Lower leg skin (tissue), 3 donors: ENCODE measurements at regions not wholly inside any gene's neighbourhood (a gene's known extent, or its start where the extent isn't known, plus 50 kb on each side); places are given as distances from the start of the nearest gene placed in this dataset.

Experiments used
- CTCF ChIP-seq, 3 donors: fragments of 450-650 bp; IDR thresholded peaks; one replicate each; pipeline ENCODE4 v1.5.1; 2016; ENCODE audit warnings: antibody characterized with exemption in 3 of 3, mild to moderate bottlenecking in 3 of 3, moderate library complexity in 2 of 3
- POLR2A ChIP-seq, 2 donors: fragments of 450-650 bp; IDR thresholded peaks; one replicate each; pipeline ENCODE4 v1.6.1; 2016 to 2017; ENCODE audit warnings: antibody characterized with exemption in 2 of 2, mild to moderate bottlenecking in 1 of 2, moderate library complexity in 1 of 2

DNA sequence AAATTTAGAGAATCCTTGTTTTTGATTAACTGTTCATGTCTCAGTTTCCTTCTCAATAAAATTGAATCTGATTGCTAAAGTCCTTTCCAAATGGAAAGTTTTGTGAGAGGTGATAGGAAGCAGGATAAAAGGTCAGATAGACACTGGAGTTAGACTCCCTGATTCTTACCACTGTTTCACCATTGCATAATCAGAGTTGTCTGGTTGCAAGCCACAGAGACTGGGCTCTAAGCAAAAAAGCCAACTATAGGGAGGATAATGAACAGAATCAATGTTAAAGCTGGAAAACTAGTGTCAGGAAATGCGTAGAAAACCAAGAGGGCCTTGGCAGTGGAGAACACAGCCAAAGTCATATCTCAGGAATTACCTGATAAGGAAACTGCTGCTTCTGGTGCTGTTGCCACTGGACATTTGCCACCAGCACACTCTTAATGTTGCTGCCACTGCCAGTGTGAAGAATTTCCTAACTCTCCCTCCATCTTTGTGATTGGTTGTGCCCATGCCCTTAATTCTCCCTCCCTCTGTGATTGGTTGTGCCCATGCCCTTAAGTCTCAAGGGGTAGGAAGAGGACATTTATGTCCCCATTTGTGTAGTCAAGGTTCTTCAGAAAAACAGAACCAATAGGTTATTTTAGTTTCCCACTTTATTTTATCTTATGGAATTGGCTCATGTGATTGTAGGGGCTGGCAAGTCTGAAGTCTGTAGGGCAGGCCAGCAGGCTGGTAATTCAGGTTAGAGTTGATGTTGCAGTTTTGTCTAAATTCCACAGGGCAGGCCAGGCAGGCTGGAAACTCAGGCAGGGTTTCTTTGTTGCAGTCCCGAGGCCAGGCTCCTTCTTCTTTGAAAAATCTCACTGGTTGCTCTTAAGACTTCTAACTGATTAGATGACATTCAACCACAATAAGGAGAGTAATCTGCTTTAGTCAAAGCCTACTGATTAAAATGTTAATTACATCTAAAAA is 639.0 kb downstream of the REEP3 start:
- TF ChIP-seq CTCF (IDR thresholded peaks at IDR 0.05) (no peak), POLR2A (IDR thresholded peaks at IDR 0.05) (no peak)
